ENCODE measurements at regions not wholly inside any gene's neighbourhood (a gene's known extent, or its start where the extent isn't known, plus 50 kb on each side); places are given as distances from the start of the nearest gene placed in this dataset.
"Not testable (repeated sequence)": the region's sequence is repeated elsewhere in the genome, so short reads cannot be mapped to it uniquely, and the experiment has no call there.

GRCh38 chr1:187985897-187986654 lies 1157.3 kb downstream of the PLA2G4A start:
- DNase-seq (ENCODE audit: low read depth in 4 of 4, low spot score in 2 of 4), result no peak

- DNase-seq (ENCODE audit: low read depth in 4 of 4, low spot score in 2 of 4), result no peak
Measured at GRCh38 chr1:187987236-187987776, 1158.6 kb downstream of the PLA2G4A start.

DNA sequence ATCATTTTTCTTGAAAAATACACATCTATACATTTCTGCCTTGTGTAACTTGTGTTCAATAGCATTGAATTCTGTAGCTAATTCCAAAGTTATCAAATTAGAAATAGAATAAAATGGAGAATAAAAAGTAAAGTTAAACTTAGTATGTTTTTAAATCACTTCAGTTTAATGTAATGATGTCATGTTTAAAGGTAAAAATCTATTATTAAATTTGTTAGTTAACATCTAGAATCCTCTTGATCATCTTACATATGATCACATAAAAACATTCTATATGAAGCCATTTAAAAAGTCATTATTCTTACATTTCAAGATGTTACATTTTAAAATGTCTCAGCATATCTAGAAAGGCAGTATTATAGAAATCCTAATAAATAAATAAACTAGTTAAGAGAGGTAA lies 1163.2 kb downstream of the PLA2G4A start:
- DNase-seq (ENCODE audit: low read depth in 4 of 4, low spot score in 2 of 4), result no peak

- DNase-seq (ENCODE audit: low read depth in 4 of 4, low spot score in 2 of 4), result no peak
Measured at GRCh38 chr1:187996780-187997179, 1168.0 kb downstream of the PLA2G4A start.

DNA sequence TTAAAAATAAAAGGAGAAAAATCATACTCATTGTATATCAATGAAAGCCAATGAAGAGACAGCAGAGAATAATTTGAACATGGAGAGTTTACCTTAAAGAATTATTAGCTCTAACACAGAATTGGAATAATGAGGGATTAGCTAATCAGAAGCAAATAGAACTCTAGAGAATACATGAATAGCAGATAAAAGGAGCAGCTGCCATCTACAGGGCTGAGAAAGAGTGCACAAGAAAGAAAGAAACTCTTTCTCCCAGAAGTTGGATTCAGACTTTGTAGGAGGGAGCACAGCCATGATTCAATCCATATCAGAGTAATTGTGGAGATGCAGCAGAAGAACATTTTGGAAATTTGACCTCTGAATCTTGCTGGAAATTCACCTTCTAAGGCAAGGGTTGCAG lies 1171.2 kb downstream of the PLA2G4A start:
- DNase-seq (ENCODE audit: low read depth in 4 of 4, low spot score in 2 of 4), result no peak

DNA sequence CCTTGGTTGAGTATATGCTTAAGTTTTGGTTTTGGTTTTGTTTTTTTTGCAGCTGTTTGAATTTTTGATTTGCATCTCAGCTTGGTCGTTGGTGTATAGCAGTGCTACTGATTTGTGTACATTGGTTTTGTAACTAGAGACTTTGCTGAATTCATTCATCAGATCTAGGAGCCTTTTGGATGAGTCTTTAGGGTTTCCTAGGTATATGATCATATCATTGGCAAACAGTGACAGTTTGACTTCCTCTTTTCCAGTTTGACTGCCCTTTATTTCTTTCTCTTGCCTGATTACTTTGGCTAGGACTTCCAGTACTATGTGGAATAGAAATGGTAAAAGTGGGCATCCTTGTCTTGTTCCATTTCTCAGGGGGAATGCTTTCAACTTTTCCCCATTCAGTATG lies 1174.9 kb downstream of the PLA2G4A start:
- DNase-seq (ENCODE audit: low read depth in 4 of 4, low spot score in 2 of 4), result not testable (repeated sequence)

- DNase-seq (ENCODE audit: low read depth in 4 of 4, low spot score in 2 of 4), result no peak
Measured at GRCh38 chr1:188004849-188005248, 1176.1 kb downstream of the PLA2G4A start.

DNA sequence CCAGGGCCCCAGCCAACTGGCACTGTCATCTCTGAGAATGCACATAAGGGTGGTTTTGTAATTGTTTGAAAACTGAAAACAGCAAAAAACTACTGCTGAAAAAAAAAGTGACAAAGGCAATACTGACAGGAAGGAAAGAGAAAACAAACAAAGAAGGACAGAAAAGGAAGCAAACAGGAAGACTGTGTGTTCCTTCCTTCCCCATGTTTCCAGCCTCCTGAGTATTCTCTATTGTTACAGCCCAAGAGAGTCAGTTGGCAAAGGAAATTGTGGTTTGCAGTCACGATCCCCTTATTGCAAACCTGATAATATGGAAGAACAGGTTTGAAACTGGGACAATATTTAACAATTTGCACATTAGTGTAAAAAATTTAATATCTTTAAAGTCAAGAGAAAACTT lies 1177.6 kb downstream of the PLA2G4A start:
- DNase-seq (ENCODE audit: low read depth in 4 of 4, low spot score in 2 of 4), result no peak

DNA sequence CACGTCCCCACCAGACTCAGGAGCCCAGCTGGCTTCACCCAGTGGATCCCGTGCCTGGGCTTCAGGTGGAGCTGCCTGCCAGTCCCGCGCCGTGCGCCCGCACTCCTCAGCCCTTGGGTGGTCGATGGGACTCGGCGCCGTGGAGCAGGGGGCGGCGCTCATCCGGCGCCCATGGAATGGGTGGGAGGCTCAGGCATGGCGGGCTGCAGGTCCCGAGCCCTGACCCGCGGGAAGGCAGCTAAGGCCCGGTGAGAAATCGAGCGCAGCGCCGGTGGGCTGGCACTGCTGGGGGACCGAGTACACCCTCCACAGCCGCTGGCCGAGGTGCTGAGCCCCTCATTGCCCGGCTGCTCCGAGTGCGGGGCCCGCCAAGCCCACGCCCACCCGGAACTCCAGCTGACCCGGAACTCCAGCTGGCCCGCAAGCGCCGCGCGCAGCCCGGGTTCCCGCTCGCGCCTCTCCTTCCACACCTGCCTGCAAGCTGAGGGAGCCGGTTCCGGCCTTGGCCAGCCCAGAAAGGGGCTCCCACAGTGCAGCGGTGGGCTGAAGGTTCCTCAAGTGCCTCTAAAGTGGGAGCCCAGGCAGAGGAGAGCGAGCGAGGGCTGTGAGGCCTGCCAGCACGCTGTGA lies 1184.6 kb downstream of the PLA2G4A start:
- not testable (repeated sequence) for DNase-seq (ENCODE audit: low read depth in 4 of 4, low spot score in 2 of 4)

GRCh38 chr1:188017921-188018320 lies 1189.2 kb downstream of the PLA2G4A start:
- DNase-seq (ENCODE audit: low read depth in 4 of 4, low spot score in 2 of 4), result no peak

GRCh38 chr1:188022661-188023060 lies 1193.9 kb downstream of the PLA2G4A start:
- no peak for DNase-seq (ENCODE audit: low read depth in 4 of 4, low spot score in 2 of 4)

DNA sequence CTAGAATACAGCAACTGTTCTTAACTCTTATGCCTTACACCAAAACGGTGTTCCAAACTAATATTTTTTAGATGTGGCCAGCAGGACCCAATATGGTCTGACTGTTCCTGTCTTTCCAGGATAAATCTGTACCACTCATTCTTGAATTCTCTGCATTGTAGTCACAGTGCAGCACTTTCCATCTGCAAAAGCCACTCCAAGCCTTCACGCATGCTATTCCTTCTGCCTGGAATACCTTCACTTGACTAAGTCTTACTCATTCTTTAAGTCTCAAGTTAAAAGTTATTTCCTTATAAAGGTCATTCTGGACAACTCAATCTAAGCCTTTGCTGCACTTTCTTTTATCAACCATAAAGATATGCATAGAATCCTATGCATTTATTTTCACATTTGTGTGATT lies 1194.5 kb downstream of the PLA2G4A start:
- no peak for DNase-seq (ENCODE audit: low read depth in 4 of 4, low spot score in 2 of 4)

GRCh38 chr1:188027613-188028012 lies 1198.9 kb downstream of the PLA2G4A start:
- no peak for DNase-seq (ENCODE audit: low read depth in 4 of 4, low spot score in 2 of 4)

DNA sequence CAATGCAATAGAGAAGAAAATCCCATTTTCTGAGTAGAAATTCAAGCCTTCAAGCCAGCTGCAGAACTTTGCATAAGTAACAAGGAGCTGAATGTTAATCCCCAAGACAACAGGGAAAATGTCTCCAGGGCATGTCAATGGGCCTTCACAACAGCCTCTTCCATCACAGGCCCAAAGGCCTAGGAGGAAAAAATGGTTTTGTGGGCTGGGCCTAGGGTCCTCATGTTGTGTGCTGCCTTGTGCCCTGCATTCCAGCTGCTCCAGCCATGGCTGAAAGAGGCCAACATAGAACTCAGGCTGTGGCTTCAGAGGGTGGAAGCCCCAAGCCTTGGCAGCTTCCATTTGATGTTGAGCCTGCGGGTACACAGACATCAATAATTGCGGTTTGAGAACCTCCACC lies 1208.8 kb downstream of the PLA2G4A start:
- DNase-seq (ENCODE audit: low read depth in 4 of 4, low spot score in 2 of 4), result not testable (repeated sequence)

- DNase-seq (ENCODE audit: low read depth in 4 of 4, low spot score in 2 of 4), result no peak
Measured at GRCh38 chr1:188043536-188044245, 1214.9 kb downstream of the PLA2G4A start.

DNA sequence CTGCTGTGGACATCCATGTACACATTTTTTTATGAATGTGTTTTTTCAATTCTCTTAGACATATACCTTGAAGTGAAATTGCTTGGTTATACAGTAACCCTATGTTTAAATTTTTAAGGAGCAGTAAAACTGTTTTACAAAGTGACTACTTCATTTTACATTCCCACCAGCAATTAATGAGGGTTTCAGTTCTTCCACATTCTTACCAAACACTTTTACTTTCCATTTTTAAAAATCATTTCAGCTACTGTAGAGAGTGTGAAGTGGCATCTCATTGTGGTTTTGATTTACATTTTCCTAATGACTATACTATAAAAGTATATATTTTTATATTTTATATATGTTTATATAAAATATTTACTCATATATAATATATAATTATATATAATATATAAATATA lies 1221.5 kb downstream of the PLA2G4A start:
- DNase-seq (ENCODE audit: low read depth in 4 of 4, low spot score in 2 of 4), result no peak

GRCh38 chr1:188056011-188056410 lies 1227.3 kb downstream of the PLA2G4A start:
- no peak for DNase-seq (ENCODE audit: low read depth in 4 of 4, low spot score in 2 of 4)

DNA sequence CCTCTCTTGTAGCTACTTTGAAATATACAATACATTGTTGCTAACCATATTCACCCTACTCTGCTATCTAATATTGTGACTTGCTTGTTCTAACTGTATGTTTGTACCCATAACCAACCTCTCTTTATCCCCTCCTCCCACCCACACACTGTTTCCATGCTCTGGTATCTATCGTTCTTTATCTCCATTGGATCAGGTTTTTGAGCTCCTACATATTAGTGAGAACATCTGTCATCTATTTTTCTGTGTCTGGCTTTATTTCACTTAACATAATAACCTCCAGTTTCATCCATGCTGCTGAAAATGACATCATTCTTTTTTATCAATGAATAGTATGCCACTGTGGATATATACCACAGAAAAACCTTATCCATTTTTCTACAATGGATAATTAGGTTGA lies 1230.1 kb downstream of the PLA2G4A start:
- no peak for DNase-seq (ENCODE audit: low read depth in 4 of 4, low spot score in 2 of 4)

DNA sequence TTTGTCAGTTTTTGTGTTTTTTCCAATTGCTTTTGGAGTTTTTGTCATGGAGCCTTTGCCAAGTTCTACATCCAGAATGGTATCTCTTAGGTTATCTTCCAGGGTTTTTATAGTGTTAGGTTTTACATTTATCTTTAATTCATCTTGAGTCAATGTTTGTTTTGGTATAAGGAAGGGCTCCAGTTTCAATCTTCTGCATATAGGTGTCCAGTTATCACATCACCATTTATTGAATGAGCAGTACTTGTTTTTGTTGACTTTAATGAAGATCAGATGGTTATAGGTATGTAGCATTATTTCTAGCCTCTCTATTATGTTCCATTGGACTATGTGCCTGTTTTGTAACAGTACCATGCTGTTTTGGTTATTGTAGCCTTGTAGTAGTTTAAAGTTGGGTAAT lies 1233.1 kb downstream of the PLA2G4A start:
- DNase-seq (ENCODE audit: low read depth in 4 of 4, low spot score in 2 of 4), result no peak

GRCh38 chr1:188062456-188062855 lies 1233.7 kb downstream of the PLA2G4A start:
- no peak for DNase-seq (ENCODE audit: low read depth in 4 of 4, low spot score in 2 of 4)

- DNase-seq (ENCODE audit: low read depth in 4 of 4, low spot score in 2 of 4), result no peak
Measured at GRCh38 chr1:188065917-188066316, 1237.2 kb downstream of the PLA2G4A start.
